ENCODE measurements at regions not wholly inside any gene's neighbourhood (a gene's known extent, or its start where the extent isn't known, plus 50 kb on each side); places are given as distances from the start of the nearest gene placed in this dataset.
"Not testable (repeated sequence)": the region's sequence is repeated elsewhere in the genome, so short reads cannot be mapped to it uniquely, and the experiment has no call there.

DNA sequence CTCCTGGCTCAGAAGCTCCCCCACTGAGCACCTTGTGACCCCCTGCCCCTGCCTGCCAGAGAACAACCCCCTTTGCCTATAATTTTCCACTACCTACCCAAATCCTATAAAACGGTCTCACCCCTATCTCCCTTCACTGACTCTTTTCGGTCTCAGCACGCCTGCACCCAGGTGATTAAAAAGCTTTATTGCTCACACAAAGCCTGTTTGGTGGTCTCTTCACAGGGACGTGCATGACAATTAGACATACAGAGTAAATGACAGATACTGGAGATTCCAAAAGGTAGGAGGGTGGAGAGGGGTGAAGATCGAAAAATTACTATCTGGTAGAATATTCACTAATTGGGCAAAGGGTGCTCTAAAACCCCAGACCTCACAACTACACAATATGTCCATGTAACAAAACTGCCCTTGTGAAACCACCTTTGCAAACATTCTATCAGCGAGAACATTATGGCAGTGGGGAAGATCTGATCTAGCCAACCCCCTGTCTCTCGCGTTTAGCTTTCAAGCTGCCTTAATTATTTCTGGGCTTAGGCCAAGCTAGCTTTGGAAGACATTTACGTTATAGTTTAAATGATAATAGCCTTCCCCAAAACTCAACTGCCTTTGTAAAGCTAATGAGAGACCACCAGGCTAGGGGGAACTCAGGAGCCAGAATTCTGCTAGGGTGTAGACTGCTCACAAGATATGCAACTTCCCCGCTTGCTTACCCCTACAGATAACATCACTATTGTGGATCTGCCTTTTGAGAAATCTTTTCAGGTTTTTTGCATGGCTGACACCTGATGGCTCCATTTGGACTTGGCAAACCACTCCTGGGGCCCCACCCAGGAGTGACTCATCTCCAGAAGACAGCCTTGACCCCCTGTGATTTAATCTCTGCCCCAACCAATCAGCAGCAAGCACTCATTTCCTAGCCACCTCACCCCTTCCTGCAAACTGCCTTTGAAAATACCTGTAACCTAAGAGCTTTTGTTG, 1534.0 kb upstream of the SPRY2 start:
- no peak for DNase-seq

DNA sequence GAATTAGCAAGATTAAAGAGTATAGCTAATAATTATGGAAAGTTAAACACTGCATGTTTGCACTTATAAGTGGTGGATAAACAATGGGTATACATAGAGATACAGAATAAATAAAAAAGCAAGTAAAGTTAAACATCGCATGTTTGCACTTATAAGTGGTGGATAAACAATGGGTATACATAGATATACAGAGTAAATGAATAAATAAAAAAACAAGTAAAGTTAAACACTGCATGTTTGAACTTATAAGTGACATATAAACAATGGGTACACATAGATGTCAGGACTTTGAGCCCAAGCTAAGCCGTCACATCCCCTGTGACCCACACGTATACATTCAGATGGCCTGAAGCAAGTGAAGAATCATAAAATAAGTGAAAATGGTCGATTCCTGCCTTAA, 1533.3 kb upstream of the SPRY2 start:
- no peak for DNase-seq

DNA sequence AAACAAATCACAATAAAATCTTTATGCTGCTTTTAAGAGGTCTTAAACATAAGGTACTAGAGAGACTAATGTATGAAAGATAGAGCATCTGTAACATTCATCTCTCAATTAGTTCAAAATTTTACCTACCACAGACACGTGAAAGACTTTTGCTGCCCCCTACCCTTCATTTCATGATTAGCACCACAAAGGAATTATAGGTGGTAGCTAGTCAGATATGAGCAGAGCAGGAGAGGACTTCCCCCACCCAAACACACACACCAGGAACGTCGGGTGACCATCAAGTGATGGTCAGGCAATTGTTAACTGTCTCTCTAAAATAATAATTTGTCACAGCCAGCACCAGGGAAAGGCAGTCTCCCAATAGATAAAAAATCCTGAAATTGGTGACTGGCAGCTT, 1531.7 kb upstream of the SPRY2 start:
- DNase-seq, result no peak

DNA sequence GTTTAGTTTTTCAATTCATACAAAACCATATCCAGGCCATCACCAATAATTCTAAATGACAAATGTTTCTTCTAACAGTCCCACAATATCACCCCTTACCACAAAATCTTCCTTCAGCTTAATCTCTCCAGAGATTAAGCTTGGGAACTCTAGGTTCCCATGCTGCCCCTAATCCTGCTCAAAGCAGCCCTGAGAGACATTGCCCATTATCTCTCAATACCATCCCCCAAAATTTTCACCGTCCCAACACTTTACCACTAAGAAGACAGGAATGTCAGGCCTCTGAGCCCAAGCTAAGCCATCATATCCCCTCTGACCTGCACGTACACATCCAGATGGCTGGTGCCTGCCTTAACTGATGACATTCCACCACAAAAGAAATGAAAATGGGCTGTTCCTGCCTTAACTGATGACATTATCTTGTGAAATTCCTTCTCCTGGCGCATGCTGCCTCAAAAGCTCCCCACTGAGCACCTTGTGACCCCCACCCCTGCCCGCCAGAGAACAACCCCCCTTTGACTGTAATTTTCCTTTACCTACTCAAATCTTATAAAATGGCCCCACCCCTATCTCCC, 1530.9 kb upstream of the SPRY2 start:
- DNase-seq, result not testable (repeated sequence)

DNA sequence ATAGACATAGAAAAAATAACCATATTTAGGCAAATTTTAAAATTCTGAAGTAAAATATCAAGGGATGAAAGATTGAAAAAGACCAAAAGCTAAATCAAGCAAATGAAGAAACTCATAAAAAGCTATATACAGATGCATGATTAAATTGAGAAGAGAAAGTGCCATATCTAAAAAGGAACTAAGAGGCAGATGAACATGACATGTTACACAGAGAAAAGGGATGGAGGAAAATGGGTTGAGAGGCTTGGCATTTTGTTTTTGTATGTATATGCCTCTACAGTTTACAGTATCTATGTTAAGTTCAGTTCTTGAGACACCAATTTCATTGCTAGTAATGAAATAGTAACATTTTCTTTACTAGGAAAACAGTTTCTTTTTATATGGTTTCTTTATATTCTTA, 1507.4 kb upstream of the SPRY2 start:
- no peak for DNase-seq

DNA sequence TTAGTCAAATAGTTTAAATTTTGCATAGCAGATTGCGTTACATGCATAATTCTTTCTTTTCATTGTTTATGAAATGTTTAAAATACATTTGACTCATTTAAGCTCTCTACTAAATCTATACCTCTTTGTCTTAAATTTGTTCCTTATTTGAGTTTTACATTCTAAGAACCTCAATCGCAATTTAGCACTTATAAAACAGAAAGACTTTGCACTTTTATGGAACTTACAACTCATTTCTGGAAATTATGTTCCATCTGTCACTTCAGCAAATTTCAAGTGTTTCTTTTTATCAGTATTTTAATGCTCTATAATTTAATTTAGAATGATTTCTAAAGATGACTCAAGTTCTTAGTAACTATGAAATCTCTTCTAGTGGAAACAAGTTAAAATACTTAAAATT, 1505.8 kb upstream of the SPRY2 start:
- no peak for DNase-seq

DNA sequence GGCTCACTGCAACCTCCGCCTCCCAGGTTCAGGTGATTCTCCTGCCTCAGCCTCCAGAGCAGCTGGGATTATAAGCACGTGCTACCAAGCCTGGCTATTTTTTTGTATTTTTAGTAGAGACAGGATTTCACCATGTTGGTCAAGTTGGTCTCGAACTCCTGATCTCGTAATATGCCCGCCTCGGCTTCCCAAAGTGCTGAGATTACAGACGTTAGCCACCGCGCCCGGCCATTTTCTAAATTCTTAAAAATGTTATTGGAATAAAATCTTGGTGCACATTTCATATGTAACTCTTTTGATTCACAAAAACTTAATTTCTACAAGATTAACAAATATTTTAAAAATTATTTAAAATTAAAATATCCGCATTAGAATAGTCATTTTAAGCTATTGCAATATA, 1480.3 kb upstream of the SPRY2 start:
- no peak for DNase-seq

DNA sequence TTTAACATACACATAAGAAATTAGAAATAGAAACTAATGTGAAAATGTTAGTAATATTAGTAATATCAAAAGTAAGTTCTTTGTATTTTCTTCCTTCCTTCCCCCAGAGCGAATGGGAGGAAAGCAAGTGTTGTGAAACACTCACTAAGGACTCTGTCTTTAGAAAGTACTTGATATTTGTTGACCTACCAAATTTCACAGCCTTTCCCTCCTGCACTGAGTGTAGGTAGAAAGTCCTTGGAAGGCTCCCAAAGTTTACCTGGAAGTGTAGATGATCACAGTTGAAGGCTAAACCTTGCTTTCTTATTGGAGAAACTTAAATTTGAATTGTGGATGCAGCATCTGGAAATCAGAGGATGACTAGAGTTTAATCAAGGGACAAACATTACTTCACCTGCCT, 1459.5 kb upstream of the SPRY2 start:
- DNase-seq, result no peak

DNA sequence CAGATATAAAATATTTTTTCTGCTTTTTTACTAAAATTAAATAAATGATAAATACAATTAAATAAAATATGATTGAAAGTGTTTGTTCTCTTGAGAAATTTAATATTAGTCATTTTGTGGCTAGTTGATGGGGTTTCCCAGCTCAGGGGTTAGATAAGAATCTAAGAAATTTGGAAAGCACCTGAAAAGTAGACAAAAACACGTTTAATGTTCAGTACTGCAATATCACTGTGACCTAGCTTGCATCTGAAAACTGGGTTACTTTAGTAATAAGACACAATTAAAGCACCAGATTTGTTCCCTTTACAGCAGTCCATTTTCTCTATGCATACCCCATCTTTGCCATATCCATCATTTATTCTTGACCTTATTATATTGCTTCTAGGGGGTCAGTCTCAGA, 1454.8 kb upstream of the SPRY2 start:
- no peak for DNase-seq

DNA sequence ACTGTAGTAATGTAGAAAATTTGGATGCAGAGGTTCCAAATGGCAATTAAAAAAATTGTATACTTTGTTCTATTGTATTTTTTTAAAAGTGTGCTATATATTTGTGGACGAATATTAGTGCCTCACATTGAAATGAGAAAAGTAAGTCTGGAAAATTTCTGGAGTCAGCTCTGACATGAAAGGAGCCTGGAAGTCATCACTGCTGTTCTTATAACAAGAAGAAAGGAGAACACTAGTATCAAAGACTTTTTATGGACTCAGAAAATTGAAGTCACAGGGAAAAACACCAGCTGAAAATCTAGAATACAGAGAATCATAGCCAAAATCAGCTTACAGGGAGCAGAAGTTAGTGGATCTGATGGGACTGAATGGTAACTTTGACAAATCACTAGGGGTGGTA, 1450.7 kb upstream of the SPRY2 start:
- DNase-seq, result no peak

DNA sequence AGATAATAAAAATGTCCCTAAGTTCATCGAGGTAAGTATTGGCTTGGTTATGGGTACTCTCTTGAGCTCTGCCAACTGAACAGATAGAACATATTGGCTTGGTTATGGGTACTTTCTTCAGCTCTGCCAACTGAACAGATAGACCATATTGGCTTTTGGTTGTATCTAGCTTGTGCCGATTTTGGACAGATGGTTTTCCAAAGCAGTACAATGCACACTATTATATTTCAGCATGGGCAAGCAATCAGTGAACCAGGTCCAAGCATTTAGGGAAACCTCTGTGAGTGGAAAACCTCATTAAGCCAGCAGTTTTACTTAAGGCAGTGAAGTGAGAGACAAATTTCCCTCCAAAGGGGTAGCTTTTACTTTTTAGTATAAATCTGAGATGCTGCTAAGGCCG, 1440.5 kb upstream of the SPRY2 start:
- DNase-seq, result no peak

DNA sequence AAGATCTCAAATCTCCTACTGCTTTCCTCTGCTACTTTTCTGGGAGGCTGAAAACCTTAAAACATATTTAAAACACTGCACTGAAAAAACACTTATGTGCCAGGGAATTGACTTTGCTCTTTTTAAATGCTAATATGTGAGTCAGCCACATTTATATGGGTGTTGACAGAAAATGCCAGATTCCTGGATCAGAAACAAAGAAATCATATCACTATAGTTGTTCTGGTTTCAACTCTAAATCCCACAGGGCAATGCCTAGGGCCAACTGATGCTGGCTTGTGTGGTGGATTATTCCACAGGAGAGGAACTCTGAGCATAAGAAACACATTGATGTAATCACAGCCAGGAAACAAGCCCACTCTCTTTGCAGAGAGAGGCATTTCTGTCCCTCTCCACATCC, 1439.0 kb upstream of the SPRY2 start:
- no peak for DNase-seq

DNA sequence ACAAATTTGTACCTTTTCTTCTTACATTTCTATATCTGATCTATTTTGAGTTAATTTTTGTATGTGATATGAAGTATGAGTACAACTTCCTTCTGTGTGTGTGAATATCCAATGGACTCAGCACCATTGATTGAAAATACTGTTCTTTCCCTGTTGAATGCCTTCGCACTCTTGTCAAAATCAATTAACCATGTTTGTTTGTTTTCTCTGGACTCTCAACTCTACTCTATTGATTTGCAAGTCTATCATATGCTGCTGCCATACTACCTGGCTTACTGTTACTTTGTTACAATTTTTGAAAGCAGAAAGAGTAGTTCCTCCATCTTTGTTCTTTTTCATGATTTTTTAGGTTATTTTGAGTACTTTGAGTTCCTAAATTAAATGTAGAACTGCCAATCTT, 1437.4 kb upstream of the SPRY2 start:
- no peak for DNase-seq

DNA sequence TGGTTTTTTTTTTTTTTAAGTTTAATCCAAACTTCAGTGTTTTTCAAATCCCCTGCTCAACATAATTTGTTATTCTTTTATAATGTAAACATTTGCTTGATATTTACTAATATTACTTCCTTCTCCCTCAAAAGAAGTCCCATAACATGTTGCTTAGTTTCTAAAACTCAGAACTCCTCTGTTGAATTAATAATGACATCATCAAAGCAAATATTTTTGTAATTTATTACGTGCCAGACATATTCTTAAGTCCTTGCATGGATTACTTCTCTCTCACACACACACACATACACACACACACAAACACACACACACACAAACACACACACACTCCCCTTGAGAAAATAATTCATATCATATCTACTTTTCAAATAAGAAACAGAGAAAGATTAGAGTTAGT, 1432.3 kb upstream of the SPRY2 start:
- no peak for DNase-seq

DNA sequence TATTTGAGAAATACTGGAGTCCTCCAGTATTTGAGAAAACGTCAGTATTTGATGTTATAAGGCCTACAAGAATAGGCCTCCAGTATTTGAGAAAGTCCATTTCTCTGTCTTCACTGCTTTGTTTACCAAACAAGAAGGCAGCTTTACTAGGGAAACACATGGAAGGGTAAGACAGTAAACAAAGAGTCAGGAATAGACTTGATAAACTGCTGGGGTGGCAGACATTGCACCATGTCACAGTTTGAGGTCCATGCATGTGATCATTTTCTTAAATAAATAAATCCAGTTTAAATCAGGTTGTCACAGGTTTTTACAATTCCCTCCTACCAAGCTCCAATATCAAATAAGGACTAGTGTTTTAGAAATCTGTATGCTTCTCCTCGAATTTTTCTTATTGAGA, 1431.0 kb upstream of the SPRY2 start:
- no peak for DNase-seq

DNA sequence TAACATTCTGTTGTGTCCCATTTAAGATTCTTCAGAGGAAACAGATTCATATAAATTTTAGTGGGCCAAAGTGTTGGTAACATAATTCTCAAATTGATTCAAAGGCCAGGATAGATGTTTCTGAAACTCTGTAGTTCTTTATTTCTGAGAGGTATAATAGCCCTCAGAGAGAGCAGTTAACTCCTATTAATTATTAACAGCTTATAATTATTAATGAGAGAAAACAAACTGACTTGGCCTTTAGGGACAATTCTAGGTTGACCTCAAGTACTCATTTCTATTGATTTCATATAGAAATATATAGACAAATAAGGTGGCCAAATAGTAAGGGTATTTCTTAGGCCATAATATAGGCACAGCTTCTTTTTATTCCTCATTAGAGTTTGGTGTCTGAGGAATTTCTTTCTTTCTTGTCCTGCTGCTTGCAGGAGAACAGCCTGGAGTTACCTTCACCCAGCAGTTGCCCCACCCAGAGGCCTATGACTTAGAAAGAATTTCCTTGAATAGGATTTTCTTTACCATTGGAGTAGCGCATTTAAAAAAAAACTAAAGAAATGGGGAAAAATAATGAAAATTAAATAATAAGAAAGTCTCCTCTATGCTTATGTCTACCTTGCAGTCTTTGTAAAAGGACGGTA, 1430.1 kb upstream of the SPRY2 start:
- no peak for DNase-seq

DNA sequence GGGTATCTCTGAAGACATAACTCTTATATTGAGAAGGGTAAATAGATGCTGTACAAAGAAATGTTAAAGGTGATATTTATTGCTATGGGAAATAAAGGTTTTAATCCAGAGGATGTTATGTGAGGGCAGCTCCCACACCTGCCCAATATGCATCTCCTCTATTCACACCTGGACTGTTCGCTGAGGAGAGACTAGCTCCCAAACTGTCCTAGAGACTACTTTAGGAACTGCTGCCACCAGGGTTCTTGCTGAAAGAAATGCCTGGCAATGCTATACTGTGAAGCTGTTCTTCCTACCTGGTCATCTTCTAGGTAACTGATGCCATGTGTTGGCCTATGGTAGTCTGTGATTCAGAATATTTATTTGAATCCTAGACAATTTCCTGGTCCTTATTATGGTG, 1421.5 kb upstream of the SPRY2 start:
- no peak for DNase-seq

DNA sequence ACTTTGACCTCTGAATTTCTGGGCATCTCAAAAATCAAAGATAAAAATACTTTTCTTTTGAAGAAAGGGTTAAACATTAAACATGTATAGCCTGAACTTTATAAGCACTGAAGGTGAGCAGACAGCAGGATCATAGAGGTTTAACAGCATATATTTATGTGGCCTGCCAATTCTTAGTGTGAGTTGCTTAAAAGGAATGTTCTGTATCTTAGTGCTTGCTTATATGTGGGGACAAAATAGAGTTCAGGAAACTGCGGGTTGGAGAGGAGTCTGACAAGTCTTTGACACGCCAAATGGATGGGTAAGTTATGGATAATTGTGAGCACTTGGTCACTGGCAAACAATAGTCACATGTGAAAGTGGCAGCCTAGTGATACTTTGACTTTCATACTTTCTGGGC, 1419.4 kb upstream of the SPRY2 start:
- DNase-seq, result no peak

DNA sequence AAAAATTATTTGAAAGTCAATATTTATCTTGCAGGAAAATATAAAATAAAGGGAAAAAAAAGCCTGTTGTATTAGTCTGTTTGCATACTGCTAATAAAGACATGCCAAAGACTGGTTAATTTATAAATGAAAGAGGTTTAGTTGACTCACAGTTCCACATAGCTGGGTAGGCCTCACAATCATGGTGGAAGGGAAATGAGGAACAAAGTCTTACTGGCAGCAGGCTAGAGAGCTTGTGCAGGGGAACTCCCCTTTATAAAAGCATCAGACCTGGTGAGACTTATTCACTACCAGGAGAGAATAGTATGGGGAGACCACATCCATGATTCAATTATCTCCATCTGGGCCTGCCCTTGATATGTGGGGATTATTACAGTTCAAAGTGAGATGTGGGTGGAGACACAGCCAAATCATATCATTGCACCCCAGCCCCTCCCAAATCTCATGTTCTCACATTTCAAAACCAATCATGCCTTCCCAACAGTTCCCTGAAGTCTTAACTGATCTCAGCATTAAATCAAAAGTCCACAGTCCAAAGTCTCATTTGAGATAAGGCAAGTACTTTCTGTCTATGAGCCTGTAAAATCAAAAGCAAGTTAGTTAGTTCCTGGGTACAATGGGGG, 1416.5 kb upstream of the SPRY2 start:
- no peak for DNase-seq

DNA sequence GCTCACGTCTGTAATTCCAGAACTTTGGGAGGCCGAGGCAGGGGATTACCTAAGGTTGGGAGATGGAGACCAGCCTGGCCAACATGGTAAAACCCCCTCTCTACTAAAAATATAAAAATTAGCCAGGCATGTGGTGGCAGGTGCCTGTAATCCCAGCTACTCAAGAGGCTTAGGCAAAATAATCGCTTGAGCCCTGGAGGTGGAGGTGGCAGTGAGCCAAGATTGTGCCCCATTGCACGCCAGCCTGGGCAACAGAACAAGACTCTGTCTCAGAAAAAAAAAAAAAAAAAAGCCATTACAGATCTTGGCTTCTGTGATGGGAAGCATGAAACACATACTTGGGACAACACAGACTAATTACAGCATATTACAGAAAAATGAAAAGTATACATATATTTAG, 1404.5 kb upstream of the SPRY2 start:
- no peak for DNase-seq

DNA sequence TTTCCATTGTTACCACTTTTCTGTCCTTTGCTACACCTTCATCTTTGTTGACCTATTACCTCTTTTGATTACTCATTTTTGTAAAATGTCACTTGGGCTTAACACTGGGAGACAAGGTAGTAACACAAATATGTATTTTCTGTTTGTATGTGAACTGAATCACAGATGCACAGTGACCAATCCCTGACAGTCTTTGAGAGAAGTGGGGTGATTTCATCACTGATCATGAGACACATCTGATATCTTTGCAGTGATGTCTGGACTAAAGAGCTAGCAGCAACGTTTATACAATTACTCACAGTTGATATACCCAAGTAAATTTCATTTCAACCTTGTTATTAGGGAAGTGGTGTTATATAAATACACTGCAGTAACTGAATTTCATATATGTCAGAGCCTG, 1397.4 kb upstream of the SPRY2 start:
- no peak for DNase-seq

DNA sequence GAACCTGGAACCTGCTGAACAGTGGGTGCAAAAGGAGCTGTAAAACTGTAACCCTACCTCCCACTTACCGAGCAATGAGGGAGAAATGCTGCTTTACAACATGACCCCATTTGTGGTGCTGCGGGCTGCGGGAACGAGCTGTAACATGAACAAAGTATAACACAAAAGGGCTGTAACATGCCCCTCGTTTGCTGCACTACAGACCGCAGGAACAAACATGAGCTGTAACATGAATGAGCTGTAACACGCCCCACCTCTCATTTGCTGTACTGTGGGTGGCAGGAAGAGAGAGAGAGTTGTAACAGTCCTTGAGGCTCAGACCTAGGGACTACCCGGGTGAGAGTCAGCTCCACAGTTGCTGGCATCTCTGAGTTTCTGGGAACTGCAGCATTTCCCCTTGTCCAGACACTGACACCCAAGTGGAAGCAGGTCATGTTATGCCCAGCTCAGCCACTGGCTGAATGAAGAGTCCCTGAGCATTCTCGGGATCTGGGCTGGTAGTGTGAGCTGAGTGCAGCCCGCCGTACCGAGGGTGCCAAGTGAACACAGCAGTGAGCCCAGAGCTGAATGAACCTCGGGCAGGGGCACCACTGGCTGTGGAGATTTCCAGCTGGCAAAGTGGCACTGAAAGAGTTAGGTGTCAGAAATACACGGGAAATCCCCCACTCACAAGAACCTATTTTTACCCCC, 1385.3 kb upstream of the SPRY2 start:
- no peak for DNase-seq

DNA sequence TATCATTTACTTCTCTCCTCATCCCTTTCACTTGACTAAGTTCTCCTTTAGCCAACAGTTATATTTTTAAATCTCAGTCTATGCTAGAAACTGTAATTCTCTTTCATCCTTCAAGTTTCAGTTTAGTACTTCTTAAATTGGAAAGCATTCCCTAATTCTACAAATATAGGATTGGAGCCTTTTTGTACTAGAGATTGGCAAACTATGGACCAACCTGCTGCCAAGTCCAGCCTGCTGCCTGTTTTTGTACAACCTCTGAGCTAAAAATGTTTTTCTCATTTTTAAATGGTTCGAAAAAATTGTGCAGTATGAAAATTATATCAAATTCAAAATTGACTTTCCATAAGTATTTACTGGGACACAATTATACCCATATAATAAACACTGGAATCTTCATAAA, 1381.5 kb upstream of the SPRY2 start:
- DNase-seq, result no peak

All from activated gamma-delta T cell treated with Interleukin-2 at 50 U/mL for 16 hours (primary cell).